ENCODE measurements at regions not wholly inside any gene's neighbourhood (a gene's known extent, or its start where the extent isn't known, plus 50 kb on each side); places are given as distances from the start of the nearest gene placed in this dataset.

DNA sequence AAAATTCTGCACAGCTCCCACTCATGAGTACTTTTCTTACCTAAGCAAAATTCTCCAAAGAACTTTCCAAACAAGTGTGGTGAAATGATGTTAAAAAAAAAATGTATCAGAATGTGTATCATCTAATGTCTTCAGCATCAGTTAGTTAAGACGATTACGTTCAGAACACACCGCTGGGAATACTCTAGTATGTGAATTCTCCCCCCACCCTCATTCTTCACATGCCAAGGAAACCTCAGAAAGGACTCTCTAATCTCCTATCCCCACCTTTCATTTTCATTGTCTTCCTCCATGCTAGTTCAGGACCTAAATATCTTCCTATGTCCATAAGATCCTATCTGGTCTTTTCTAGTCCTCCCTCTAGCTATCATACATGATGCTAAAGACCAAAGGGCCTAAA lies 457.4 kb downstream of the SHQ1 start:
- peak; percentile 68 for DNase-seq

- DNase-seq: no peak
These were observed 459.6 kb downstream of the SHQ1 start for GRCh38 chr3:72388644-72389043.

DNA sequence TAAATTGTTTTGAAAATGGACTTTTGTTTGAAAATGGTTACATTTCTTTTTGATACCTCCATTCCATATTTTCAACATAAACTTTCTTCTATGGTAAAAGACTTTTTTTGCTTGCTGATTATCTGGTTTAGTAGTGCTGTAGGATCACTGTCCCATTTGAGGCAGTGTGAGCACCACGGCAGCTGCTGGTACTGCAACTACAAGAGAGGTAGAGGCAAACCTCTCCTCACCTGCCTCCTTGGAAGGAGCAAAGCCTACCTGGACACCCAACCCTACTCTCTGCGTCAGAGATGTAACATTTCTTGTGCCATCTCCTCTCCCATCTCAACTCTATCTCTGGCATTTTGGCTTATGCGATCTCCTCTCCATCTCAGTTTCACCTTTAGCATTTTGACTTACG lies 460.1 kb downstream of the SHQ1 start:
- no peak for DNase-seq

DNA sequence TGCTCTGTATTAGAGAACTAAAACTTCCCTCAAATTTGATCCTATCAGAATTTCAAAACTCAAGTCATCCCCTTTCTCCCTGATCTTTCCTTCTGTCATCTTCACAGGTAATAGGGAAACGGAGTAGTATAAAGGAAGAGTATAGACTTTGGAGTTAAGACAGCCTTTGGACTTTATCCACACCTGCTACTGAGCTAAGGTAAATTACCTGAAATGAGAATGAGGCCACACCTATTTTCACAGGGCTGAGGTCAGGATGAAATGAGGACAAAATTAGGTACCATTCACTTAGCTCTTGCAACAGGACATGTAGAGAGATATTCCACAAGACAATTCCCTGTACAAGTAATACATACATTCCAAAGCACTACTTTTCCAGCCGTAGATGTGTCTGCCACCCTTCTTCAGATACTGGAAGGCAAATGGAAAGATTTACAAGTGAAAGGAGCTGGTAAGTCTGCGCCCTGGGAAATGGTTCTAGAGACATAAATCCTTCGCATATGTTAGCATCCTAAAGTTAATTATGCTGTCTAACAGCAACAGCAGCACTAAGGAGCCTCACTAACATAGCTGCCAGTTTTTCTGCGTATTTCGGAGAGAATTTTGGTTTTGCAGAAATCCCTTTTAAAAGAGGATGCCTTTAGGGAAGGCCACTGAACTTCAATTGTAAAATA lies 461.8 kb downstream of the SHQ1 start:
- DNase-seq: no peak

DNA sequence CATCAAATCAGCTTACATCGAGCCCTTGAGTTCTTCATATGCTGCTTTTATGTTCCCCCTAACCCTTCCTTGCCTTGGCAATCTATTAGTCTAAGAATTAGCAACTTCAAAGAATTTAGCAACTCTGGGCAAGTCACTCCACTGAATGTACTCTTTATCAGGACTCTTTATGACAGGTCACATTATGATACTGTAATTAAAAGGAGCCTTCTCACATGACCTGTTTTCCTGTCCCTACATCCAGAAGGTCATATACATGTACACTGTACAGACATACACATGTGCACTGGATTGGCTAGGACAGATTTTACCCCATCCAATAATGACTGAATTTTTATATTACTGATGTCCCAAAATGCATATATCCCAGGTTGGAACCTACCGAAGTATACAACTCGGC lies 463.1 kb downstream of the SHQ1 start:
- no peak for DNase-seq

DNA sequence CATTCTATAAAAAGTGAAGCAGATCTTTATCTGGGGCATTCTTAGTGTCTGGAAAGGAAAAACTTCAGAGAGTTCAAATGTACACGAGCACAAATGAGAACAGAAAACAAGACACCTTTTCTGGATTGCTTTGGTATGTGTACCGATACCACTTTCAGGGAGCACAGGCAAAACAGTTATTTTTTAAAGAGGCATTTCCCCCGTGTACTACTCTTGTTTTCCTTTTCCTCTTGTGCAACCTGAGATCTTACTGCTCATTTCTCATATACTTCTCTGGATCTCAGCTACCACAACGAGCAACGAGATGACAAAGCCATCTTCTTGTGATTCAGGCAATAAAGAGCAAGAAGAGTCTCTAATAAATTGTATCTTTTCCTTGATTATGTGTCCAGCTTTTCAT lies 463.6 kb downstream of the SHQ1 start:
- DNase-seq: no peak

GRCh38 chr3:72383883-72384282 lies 464.4 kb downstream of the SHQ1 start:
- no peak for DNase-seq

DNA sequence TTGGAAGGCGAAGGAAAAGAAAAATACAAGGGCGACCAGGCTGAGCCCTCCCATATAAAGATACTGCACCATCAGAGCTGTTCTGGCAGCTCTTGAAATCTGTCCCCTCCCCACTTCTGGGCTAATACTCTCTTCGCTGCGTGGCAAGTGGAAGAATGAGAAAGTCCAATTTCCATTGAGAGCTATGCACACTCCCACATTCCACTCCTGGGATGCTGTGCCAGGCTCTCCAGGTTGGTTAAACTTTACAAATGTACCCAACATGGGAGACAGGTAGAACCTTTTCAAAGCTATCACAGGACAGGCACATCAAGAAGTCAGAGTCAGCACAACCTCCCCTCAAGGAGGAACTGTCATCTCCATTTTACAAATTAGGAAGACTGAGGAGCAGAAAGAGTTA lies 465.0 kb downstream of the SHQ1 start:
- no peak for DNase-seq

DNA sequence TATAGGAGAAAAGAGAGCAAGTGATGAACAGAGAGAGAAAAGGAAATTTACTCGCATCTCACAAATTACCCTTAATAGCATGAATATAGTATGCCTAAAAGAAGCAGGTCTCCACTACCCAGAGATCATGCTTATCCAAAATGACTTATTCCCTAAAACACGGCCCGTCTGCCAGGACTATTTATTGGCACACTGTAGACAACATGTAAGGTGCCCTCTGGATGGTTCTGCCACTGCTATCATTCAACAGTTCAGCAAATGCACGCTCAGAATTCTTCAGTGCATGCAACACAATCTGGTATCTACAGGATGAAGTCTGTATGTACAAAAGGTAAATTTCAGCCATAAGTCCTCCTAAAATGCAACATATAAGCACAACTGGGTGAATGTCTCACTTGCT lies 465.8 kb downstream of the SHQ1 start:
- no peak for DNase-seq

DNA sequence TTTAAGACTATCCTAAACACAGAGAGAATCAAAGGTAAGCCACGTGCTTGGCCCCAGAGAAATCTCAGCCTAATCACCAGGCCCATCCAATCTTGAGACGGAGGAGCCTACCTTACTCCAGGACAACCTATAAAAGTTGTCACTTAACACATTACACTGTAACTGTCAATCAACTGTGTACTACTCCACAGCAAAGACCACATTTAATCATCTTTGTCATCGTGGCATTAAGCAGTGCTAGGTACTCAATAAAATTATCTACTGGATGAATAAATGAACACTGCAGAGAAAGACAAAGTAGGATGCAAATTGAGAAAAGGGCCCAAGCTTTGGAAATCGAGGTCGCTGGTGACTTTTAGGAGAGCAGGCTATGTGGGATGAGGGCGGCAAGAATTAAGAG lies 466.7 kb downstream of the SHQ1 start:
- no peak for DNase-seq

DNA sequence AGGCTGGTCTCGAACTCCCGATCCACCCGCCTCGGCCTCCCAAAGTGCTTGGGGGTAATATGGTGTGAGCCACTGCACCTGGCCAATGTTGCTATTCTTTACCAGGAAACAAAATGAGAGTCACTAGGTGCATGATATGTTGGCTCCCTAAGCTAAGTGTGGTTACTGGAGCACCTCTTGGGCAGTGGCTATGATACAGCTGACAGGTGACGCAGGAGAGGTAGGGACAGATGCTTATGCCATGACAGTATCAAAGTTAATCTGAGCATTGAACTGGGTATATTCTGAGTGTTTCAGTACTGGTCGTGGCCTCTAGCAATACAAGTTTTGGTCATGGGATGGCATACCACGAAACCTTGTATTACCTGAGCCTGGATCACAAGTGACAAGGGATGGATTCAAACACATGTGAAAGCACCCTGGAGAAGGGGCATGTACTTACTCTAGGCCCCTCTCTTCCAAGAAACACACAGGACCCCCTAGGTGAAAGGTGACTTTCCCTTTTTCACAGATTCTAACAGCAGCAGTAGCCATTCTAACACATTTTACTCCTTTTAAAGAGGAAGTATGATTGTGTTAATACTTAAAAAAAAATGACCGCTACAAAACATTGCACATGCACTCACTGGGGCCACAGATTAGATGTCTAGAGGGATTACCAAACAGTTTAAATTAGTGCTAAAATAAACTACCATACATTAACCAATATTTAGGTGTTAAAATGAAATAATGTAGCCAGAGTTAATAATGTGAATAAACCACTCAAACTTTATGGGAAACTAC lies 467.3 kb downstream of the SHQ1 start:
- no peak for DNase-seq

DNA sequence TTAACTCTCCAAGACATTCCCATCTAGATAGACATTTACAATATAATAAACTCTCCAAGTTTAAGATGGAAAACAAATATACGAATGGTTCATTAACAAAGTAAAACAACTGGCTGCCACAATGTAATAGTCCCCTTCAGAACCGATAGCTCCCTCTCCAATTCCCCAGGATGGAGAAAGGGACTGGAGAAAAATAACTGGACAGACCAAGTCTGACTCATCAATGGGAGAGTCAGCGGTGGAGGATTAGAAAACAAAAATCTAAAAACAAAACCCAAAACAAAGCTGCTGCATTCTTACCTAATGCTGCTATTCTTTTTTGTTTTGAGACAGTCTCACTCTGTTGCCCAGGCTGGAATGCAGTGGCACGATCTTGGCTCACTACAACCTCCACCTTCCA lies 468.1 kb downstream of the SHQ1 start:
- DNase-seq: no peak

DNA sequence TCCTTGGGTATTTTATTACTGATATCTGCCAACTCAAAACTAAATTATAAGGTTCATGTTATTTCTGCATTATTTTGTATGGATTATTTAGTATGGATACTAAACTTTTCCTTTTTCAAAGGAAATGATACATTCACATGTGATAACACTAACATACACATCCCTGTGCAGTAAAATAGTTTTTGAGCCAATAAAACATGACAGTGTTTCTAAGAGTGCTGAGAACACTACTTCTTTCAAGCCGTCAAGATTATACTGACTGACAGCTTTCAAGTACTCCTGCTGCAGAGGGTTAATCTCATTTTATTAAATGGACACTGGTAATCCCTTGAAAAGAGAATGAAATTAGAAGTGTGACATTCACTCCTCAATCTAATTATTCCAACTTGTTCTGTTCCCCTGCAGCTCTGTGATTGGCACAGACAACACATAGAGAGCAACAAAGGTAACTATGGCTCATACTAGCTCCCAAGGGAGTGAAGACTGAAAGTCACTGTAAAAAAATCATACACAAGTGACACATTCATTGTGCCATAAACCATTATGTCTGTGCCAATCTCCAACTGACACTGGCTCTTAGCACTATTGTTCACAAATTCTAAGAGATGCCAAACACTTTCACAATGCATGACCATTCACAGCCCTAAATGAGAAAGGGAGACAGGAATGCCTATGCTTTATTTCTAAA lies 468.6 kb downstream of the SHQ1 start:
- DNase-seq: no peak

GRCh38 chr3:72378287-72378686 lies 470.0 kb downstream of the SHQ1 start:
- no peak for DNase-seq

DNA sequence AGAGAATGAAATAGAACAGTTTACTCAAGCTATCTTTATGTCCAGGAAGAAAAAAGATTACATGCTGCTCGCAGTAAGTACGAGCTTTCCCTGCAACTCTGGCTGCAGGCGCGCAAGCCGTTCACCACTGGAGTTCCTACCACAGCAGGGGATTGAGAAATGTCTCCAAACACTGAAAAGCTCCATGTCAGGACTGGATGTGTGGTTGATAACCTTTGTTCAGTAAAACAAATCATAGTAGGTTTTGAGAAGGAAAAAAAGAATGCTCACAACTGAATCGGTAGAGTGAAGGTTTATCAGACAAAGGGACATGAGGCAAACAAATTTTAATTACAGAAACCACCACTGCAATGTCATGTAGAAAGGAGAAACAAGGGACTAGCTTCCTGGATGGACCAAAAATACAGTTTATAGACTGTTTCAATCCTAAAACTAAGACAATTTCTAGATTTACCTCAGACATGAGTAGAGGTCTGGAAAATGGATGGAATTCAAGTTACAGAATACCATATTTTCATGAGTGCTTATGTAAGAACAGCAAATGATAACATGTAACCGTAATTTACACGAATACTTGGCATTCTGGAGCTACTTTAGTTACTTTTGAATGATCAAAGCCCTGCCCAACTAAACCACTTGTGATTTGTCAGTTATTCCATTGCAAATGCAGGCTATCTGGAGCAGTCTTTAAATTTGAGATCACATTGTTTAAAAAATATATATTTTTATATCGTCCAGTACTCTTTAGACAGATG lies 471.1 kb downstream of the SHQ1 start:
- no peak for DNase-seq

DNA sequence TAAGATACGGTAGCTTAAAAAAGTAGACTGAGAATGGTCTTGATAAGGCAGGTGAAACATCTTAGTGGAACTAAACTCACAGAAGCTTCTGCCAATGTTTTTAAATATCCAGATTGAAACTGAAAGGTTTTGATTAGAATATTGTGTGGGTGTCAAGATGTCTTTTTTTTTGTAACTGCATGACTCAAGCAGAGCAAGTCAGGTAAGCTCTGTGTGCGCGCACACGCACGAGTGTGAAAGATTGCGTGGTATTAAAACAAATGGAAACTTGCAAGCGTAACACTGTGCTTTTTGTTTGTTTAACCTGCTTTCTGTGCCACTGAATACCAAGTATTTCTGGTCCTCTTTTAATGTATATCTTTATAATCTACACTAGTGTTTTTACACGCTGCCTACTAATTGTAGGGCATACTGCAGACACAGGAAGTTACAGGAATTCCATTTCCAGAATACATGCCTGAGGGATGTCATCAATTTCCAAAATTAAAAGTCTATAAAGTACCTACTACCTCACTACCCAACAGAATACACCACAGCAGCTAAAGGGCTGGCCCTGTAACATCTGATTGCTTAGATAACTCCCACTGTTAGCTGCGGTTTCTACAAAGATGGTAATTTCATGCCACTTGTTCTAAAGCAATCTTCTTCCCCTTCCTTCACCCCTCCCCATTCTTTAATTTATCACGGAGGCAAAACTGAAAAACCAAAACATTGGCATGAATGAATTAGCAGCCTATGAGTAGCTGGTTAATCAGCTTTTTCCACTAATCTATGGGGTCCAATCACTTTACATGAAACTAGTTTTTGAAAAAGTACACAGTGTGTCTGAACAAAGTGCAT lies 472.8 kb downstream of the SHQ1 start:
- no peak for DNase-seq

DNA sequence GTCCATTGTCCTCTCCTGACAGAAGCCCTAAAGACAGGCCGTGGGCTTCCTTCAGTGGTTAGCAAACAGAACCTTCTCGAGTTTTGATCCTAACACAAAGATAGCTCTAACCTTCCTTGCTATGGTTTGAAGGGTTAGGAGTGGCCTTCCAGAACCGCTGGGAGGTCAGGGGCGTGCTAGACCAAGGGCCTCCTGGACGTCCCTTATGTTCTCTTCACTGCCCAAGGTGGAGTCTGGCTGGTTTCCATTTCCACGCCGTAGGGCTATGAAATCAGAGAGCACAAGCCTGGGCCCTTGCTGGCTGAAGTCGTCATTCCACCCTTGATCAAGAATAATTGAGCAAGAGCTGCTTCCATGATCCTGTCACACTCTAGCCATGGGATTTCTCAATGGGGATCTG lies 475.1 kb downstream of the SHQ1 start:
- DNase-seq: no peak

DNA sequence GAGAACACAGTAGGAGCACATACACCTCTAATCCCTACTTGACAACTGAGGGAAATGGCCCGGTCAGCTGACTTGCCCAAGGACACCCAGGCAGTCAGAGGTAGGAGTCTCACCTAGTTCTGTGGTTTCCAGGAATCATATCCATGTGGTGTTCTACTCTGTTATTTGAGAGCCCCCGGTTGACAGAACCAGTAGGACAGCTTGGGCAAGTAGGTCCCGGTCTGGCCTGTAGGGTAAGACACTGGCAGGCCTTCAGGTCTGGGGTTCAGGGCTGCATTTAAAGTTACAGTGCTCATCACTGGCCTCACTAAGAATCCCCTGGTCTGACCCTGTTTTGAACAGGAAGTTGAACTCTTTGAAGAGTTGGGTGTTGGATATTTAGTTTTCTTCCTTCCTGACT lies 476.1 kb downstream of the SHQ1 start:
- no peak for DNase-seq

GRCh38 chr3:72371431-72371830 lies 476.8 kb downstream of the SHQ1 start:
- peak; percentile 35 for DNase-seq

GRCh38 chr3:72370947-72371346 lies 477.3 kb downstream of the SHQ1 start:
- no peak for DNase-seq

DNA sequence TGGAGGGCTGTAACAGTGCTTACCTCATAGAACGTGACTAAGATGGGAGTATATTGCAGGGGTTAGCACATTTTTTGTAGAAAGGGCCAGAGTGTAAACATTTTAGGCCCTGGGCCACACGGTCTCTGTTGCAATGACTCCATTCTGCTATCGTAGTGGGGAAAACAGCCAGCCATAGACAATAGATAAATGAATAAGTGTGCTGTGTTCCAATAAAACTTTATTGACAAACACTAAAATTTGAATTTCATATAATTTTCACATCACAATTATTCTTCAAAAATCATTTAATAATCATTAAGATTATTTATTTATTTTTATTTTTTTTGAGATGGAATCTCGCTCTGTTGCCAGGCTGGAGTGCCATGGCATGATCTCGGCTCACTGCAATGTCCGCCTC lies 478.6 kb downstream of the SHQ1 start:
- no peak for DNase-seq

GRCh38 chr3:72368331-72368975 lies 479.8 kb downstream of the SHQ1 start:
- peak; percentile 42 for DNase-seq
